NCI-H524 treated with DMSO at 0.1 percent for 48 hours (cell line): ENCODE measurements at regions not wholly inside any gene's neighbourhood (a gene's known extent, or its start where the extent isn't known, plus 50 kb on each side); places are given as distances from the start of the nearest gene placed in this dataset.

Experiments
- DNase-seq: peaks from one replicate; lab custom pipeline; 2025; lab: John Stamatoyannopoulos, UW

DNA sequence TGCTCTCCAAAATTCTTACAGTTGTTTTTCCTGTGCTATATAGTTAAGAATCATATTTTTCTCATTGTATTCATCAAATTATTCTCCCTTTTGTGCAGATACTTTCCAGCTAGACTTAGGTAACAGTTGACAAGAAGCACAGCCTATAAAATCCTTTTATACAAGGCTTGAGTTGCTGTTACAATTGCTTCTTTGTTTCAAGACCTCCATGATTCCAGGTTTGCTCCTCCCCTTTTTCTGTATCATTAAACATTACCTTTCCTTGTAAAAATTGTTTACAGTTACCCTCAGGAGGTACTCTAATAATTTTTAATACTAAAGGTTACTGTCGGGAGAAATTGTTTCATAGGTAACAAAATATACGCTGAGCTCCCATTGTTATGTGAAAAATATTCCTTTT lies 192.3 kb upstream of the GRID2 start:
- no peak for DNase-seq

DNA sequence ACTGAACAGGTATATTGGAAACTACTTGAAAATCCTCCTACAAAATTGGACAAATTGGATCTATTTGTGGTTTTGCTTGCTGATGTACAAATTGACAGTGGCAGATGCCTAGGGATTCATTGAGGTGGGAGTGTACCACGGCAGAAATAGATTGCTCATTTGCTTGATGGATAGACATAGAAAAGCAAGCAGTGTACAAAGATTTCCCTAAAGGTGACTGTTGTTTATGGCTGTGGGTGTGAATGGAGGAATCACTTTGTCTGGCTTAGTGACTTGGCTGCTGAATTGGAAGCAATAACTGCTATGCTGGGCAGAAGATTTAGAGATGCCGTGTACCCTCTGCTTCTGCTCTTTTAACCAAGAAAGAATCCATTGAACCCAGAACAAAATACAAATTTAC lies 191.0 kb upstream of the GRID2 start:
- no peak for DNase-seq

DNA sequence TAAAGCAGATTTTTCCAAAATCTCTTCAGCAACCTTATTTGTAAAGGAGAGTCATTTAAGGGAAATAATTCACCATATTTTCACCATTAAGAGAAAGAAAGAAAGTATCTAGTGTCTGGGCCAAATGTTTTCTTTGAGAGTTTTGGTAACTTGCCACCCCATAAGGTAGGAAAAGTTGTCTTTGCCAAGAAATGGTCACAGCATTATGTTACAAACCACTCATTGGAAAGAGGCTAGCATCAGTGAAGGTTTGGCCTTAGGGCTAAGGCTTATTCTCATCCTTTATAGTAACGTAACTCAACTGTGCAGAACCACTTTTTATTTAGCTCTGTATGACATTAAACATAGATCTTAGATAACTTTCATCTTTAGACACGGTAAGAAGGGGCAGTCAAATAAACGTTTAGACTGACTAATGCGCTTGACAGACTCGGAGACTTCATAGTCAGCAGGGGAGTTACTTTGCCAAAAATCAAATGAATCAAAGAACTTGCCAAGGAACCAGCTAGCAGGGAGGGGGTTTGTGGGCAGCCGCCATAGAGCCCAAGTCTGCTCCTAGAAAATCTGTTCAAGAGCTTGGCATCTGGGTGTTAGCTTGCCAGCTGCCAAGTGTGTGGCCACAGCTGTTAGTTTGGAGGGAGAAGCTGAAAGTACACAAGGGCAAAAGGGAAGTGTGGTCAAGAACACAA lies 182.8 kb upstream of the GRID2 start:
- DNase-seq: peak; percentile 17

DNA sequence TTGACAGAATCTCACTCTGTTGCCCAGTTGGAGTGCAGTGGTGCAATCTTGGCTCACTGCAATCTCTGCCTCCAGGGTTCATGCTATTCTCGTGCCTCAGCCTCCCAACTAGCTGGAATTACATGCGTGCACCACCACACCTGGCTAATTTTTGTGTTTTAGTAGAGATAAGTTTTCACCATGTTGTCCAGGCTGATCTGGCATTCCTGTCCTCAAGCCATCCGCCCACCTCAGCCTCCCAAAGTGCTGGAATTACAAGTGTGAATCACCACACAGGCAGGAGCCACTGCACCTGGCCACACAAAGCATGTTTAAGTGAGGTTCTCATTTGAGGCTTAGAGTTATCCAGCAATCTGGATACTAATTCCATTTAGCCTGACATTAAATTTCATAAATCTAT lies 180.9 kb upstream of the GRID2 start:
- DNase-seq: no peak

GRCh38 chr4:92128676-92129075 lies 175.1 kb upstream of the GRID2 start:
- DNase-seq: no peak

DNA sequence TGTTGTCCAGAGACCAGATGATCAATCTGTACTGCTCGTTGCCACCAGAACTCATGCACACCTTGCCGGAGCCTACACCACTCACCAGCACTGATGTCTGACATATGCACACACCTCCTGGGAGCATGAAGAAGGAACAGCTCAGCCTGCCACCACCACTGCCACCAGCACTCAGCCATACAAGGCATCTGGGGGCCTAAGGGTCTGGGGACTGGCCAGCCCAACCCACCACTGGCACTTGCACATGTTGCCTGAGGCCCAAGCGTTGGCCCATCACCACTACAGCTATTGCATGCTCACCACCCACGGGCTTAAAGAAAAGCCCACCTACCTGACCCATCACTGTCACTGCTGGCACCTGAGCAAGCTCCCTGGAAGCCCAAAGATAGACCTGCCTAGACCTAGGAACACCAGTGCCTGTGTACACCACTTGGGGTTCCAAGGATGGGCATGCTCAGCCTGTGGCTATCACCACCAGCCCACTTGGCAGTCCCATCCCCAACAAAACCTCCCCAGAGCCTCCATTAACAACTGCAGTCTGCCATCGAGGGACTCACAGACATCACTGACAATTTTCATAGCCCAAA lies 174.3 kb upstream of the GRID2 start:
- DNase-seq: no peak

GRCh38 chr4:92136434-92136833 lies 167.3 kb upstream of the GRID2 start:
- DNase-seq: no peak

DNA sequence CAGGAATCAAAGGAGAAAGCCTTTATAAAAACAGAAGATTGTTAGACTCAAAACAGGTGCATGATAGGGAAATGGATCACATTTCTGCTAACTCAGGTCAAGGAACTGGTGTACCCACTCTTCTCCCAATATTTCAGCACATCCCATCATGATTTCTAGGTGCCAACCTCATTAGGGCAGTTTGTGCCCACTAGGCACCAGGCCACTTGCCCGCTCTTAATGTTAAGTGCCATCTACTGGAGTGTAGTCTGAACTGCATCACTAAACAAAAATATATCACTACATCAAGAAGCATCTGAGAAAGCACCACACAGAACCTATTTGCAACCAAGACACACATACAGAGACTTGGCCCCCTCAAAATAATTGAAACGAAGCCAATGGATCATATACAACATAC lies 140.4 kb upstream of the GRID2 start:
- DNase-seq: no peak

GRCh38 chr4:92170340-92170739 lies 133.4 kb upstream of the GRID2 start:
- DNase-seq: no peak

- no peak for DNase-seq
Observed at GRCh38 chr4:92172203-92172602, 131.6 kb upstream of the GRID2 start.

GRCh38 chr4:92175250-92175649 lies 128.5 kb upstream of the GRID2 start:
- no peak for DNase-seq

- DNase-seq: no peak
Observed at GRCh38 chr4:92182006-92182735, 121.6 kb upstream of the GRID2 start.

DNA sequence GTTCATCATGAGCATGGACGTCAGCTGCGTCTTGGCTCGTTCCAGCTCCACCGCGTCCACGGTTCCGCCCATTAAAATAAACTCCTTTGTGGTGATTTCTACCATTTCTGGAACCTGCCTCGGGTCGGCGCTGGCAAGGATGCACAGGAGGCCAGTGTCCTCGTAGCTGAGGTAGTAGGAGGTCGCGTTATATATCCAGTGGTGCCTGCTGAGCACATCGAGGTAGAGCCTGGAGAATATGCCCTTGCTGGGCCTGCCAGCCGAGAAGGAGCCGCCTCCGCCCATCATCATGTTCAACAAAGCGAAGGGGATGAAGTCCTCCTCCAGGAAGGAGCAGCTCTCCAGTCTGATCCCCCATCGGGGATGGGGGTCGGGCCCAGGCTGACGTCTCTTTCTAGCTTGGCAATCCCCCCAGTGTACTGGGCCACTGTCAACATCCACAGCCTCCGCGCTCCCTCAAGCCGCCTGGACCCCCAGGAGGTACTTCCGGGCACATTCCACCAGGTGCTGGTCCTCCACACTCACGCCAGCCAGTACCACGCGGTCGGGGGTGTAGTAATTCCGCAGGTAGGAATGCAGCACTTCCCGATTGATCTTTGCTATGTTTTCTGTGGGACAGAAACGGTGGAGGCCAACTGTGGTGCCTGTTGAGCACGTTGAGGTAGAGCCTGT lies 120.9 kb upstream of the GRID2 start:
- no peak for DNase-seq

DNA sequence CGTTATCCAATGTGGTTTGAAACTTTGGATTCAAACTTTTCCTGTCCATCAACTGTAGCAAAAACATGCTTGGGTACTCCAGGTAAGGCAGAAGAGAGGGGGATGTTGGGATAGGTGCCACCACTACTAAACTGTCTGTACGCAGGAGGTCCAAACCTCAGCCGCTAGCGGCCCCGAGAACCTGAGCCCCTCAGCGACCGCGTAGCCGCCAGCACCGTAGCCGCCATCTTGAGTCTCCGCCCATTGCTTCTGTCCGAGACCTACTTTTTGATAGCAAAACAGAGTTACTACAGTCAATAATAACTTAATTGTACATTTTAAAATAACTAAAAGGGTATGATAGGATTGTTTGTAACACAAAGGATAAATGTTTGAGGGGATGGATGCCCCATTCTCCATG lies 119.9 kb upstream of the GRID2 start:
- no peak for DNase-seq

DNA sequence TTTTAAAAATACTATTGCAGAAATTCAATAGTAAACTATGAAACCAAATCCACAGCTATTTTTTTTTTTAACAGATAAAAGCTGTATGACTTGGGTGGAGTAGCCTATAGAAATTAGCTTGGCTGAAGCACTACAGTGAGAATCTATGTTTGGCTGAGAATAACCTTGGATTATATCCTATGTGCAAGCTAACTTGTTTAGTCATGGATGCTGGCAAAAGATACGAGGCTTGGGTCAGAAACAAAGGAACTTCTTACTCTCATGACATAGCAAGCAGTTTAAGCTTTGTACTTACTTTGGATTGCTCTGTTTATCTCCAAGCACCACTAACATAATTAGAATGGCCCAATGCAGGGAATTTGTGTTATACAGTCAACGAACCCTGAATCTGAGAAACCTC lies 119.2 kb upstream of the GRID2 start:
- no peak for DNase-seq

DNA sequence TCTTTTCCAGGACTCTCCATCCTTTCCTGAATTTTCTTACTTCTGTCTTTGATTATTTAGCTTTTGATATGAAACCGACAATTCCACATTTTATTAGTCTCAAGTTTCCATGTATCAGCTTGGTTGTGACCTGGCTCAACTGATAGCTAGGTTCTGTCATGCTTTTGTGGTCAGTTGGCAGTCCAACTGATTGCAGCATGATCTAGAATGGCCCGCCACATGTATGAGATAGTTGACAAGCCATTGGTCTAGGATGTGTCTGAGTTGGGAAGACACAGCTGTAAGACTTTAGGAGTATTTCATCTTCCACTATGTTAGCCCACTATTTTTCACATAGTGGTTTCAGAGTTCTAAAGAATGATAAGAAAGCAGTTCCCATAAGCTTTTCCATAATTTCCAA lies 117.5 kb upstream of the GRID2 start:
- no peak for DNase-seq

DNA sequence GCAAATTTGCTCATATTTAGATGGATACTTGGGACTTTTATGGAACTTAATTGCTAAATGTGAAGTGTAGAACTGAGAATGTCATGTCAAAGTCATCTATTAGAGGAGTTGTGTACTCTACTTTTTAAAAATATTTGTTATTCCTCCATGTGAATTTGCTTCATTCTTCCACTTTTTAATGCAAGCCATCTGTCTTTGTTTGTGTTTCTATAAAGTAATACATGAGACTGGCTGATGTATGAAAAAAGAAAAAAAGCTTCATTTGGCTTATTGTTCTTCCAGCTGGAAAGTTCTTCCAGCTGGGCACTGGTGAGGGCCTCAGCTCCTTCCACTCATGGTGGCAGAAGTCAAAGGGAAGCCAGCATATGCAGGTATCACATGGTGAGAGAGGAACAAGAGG lies 114.6 kb upstream of the GRID2 start:
- no peak for DNase-seq

DNA sequence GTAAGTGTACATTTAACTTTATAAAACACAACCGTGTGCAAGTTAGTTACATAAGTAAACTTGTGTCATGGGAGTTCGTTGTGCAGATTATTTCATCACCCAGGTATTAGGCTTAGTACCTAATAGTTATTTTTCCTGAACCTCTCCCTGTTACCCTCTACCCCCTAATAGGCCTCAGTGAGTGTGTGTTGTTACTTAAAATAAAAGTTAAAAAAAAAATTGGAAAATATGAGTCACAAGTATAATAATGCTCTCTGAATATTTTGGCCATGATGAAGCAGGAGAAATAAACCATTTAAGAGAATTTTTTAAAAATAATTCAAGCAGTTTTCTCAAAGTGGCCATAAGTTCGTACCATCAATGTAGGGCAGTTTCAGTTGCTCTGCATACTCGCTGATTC lies 105.1 kb upstream of the GRID2 start:
- no peak for DNase-seq

DNA sequence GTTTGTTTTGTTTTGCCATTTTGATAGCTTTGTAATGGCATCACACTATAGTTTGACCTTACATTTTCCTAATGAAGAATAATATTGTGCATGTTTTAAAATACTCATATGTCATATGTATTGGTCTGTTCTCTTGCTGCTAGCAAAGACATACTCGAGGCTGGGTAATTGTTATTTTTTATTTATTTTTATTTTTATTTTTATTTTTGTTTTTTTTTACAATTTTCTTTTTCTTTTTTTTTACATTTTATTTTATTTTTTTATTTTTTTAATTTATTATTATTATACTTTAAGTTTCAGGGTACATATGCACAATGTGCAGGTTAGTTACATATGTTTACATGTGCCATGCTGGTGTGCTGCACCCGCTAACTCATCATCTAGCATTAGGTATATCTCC lies 104.6 kb upstream of the GRID2 start:
- no peak for DNase-seq

DNA sequence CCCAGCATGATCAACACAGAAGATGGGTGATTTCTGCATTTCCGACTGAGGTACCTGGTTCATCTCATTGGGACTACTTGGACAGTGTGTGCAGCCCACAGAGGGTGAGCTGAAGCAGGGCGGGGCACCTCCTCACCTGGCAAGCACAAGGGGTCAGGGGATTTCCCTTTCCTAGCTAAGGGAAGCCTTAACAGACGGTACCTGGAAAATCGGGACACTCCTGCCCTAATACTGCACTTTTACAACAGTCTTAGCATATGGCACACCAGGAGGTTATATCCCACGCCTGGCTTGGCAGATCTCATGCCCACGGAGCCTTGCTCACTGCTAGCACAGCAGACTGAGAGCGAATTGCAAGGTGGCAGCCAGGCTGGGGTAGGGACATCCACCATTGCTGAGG lies 92.9 kb upstream of the GRID2 start:
- DNase-seq: no peak

DNA sequence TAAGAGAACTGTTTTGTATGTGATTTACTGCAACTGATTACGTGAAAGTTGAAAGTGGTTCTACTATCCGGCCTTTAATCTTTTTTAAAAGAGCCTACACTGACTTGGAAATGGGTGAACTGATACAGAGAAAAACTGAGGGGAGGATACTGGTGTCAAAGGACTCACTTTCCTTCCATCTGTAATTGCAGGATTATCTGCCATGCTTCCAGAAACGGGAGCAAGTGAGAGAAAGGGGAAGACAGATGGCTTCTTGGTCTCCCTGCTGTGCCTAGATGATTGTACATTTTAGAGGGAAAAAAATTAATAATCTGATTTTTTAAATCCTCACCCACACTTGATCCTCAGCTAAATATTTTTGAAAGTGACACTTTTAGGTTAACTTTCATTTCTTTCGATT lies 88.3 kb upstream of the GRID2 start:
- DNase-seq: peak; percentile 10

DNA sequence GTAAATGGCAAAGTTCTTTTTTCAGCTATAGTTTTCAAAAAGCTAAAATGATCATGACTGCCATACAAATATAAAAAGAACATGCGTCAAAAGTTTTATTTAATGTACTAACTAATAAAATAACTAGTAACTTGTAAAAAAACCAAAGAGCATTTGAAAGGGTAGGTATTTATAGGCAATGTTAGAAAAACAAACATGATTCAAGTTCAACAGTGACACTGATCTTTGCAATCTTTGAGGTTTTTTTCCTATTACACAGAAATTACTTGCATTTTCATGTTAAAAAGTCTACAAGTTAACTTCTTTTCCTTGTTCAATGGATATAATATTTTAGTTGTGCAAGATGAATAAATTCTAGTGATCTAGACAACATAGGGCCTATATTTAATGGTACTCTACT lies 72.3 kb upstream of the GRID2 start:
- no peak for DNase-seq

DNA sequence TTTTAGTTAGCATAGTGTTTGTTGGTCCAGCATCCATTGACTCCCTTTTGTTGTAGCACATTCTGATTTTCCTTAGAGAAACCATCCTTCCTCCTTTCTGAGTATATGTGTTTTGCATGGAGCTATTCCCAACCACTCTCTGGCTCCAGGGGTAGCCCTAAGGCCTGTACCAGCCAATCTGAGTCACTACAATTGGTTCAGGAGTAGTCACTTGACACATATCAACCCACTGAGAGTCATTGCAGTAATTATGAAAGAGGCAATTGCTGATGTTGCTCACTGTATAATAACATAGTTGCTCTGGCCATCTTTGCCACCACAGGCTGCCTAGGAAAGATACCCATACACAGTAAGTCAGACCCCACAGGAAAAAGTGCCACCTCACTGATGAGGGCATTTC lies 71.2 kb upstream of the GRID2 start:
- DNase-seq: no peak
